Iris pigment epithelial cell (primary cell): ENCODE measurements at regions not wholly inside any gene's neighbourhood (a gene's known extent, or its start where the extent isn't known, plus 50 kb on each side); places are given as distances from the start of the nearest gene placed in this dataset.
"Not testable (repeated sequence)": the region's sequence is repeated elsewhere in the genome, so short reads cannot be mapped to it uniquely, and the experiment has no call there.

Experiments used
- DNase-seq: peaks from one replicate; pipeline ENCODE4 v3.0.0-alpha.2; 2011; ENCODE audit warnings: low read depth

DNA sequence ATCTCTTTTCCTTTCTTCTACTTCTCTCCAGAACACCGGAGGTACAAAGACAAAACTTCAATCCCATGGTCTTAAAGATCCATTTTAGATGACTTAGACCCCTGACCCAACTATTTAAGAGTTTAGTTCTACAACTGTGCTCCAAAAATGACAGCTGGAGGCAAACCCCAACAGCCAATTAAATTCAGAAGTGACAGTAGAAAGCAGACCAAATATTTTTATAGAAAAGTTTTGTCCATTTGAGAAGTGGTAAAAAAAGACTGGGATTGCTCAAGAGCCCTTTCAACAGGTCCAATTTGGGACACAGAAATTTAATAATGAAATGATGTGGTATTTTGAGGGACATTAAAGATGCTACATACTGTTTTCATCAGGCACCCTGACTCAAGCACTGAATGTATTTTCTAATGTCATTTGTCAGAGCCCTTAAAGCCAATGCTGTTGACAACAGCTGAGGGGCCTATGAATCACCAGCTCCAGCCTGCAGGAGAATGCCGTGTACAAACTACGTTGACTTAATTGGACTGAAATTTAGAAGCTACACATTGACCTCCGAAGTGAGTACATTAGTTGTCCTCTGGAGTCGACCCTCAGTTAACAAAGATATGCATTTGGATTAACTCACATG, 147.5 kb upstream of the PIK3R1 start:
- DNase-seq, result no peak

DNA sequence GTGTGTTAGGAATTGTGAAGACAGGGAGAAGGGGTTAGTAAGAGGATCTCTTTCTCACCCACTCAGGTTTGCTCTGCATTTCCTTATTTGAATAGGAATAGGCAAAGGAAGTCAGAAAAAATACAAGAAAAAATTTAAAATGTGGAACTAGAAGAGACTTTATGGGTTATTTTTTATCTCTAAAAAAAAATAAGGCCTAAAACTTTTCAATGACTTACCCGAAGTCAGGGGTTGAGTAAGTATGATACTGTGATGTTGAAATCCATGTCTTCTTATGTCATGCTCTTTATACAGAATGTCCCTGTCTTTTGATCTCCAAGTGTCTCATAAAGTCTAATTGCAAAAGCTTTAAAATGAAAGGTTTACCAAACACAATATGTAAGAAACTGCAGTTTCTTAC, 148.3 kb upstream of the PIK3R1 start:
- no peak for DNase-seq

DNA sequence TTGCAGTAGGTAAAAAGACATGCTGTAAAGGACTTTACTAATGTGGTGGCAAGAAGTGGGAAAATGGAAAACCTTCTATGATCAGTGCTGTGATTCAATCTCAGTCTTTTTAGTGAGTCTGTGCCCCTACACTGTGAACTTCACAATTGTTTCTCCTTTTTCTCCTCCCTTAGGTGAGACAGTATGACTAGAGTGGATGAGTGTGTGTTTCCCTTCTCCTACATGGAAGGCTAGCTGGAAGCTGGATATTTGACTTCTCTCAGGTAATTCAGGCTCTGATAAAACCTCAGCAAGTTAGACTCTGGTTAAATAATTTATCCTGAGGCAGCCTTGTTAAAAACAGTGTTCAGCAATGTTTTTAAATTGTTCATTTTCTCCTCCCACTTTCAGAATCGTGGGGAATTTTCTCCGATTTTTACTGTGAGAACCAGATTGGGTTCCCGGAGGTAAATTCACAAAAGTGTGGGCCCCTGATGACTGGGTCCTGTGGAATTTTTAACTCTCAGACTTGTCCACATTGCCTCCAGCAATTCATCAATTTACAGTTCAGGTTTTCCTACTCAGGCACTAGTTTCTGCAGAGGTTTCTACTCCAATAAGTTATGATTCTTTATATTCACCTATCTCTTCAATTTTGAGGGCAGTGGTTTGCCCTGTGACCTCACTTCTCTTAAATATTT, 149.1 kb upstream of the PIK3R1 start:
- DNase-seq, result peak; percentile 9

DNA sequence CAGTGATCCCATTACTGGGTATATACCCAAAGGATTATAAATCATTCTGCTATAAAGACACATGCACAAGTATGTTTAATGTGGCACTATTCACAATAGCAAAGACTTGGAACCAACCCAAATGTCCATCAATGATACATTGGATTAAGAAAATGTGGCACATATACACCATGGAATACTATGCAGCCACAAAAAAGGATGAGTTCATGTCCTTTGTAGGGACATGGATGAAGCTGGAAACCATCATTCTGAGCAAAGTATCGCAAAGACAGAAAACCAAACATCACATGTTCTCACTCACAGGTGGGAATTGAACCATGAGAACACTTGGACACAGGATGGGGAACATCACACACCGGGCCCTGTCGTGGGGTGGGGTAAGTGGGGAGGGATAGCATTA, 150.2 kb upstream of the PIK3R1 start:
- DNase-seq, result not testable (repeated sequence)

DNA sequence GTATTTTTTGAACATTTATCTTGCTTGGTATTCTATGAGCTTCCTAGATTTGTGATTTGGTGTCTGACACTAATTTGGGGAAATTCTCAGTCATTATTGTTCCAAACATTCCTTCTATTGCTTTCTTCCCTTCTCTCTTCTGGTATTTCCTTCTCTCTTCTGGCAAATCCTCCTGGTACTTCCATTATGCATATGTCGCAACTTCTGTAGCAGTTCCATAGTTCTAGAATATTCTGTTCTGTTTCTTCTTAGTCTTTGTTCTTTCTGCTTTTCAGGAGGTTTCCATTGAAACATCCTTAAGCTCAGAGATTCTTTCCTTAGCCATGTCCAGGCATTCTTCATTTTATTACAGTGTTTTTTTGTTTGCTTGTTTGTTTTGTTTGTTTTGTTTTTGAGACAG, 155.2 kb upstream of the PIK3R1 start:
- DNase-seq, result no peak

DNA sequence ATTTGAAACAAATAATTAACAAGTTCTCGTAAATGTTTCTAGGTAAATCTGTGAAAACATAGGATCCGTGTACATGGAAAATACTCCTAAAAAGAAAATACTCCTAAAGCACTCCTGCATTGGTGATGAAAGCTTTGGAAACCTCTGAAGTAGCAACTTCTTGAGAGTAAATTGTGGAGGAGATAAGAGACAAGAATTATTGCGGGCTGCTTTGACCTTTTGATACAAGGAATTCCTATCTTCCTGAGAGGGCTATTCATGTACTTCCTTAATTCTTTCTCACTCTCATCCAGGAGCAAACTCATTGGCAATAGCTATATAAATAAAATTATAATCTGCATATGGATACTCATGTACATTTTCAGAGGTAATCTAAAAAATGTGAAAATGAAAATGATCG, 158.4 kb upstream of the PIK3R1 start:
- no peak for DNase-seq

DNA sequence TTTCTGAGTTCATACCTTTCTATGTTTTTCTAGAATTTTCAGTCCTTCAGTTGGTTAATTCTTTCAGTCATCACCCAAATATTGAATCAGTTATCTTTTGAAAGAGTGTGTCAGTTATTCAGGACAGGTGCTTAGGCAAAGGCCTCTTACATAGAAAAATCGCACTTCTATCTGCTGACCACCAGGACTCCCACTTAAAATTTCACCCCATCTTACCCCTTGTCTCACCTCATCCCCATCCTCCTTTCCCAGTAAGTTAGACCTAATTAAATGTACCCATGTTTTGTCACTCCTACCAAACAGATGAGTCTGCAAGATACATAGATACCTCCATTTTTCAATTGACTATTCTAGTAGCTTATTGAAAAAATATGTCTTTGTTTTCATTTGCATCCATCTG, 159.9 kb upstream of the PIK3R1 start:
- no peak for DNase-seq

DNA sequence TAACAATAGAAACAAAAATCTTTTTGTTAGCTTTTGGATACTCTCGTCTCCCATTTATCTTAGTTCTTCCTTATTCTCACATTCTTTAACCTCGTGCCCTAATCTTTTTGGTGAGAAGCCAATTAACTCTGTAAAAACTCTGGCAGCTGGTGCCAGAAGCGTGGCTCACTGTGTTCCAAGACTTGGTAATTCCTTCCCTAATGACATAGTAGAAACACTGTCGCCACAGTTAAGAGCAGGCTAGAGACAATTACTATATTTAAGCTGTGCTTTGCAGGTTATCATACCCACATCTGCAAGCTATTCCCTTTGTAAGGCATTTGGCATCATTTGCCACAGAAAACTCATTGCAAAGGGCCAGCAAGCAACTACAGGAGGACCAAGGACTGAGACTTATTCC, 160.9 kb upstream of the PIK3R1 start:
- DNase-seq, result no peak

DNA sequence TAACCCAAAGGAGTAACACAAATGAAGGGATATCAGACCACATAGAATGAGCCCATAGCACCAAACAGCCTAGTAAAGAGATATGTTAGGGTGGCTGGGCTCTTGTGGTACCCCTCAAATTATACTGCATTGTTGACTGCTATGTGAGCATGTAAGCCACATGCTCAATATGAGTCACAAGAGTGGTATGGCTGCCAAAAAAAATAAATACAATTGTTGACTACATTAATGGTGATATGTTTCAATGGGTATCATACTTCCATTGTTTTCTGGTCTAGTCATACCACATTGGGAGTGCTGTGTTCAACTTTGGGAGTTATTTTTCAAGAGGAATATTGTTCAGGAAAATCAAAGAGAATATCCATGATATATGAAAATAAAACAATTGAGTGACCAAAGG, 162.4 kb upstream of the PIK3R1 start:
- peak; percentile 25 for DNase-seq

DNA sequence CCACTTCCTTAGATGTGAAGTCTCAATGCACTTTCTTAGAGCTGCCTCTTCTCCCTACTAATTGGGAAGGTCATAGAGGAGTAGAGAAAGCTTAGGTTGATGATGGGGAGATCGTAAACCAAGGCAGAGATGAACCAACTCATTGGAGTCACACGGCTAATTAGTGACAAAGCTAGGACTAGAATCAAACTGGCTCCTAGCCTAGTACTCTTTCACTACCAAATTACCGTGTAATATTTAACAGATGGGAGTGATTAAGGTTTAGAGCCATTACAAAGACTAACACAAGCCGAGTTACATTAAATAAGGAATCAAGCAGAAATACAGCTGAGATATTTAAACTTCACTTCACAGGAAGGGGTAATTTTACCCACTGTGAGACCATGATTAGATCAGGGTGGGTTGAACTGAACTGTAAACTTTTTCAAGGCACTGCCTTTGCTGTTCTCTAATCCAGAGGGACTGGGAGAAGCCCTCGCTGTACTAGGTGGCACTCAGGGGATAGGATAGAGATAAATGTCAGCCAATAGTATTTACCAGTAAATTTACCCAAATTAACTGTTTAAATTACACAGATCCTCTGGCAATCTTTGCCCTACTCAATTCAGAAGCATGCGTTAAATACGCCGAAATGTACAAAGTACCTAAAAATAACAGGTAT, 166.4 kb upstream of the PIK3R1 start:
- no peak for DNase-seq

DNA sequence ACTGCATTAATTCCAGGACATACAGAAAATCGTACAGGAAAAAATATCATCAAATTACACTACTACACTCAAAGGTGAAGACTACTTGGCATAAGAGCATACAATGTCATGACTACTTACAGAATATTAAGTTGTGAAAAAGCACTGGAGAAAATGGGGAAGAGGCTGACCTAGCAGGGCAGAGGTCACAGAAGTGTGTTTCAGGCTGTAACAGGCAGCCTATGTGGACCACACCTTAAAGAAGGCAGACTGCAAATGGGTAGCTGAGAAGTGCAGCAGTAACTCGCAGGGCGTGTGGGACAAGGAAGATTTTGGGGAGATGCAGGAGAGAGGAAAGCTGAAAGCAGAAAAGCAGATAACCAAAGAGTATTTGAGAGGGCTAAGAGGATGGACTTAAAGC, 167.0 kb upstream of the PIK3R1 start:
- DNase-seq, result no peak

DNA sequence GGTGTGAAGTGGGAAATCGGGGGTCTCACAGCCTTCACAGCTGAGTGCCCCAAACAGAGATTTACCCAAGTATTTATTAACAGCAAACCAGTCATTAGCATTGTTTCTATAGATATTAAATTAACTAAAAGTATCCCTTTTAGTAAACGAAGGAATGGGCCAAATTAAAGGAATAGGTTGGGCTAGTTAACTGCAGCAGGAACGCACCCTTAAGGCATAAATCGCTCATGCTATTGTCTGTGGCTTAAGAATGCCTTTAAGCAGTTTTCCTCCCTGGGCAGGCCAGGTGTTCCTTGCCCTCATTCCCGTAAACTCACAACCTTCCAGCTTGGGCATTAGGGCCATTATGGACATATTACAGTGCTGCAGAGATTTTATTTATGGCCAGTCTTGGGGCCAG, 167.5 kb upstream of the PIK3R1 start:
- not testable (repeated sequence) for DNase-seq

DNA sequence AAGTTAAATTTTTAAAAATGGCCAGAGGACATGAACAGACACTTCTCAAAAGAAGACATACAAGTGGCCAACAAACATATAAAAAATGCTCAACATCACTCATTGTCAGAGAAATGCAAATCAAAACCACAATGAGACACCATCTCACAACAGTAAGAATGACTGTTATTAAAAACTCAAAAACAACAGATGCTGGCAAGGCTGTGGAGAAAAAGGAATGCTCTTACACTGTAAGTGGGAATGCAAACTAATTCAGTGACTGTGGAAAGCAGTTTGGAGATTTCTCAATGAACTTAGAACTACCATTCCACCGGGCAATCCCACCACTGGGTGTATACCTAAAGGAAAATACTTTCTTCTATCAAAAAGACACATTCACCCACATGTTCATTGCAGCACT, 168.5 kb upstream of the PIK3R1 start:
- peak; percentile 86 for DNase-seq

DNA sequence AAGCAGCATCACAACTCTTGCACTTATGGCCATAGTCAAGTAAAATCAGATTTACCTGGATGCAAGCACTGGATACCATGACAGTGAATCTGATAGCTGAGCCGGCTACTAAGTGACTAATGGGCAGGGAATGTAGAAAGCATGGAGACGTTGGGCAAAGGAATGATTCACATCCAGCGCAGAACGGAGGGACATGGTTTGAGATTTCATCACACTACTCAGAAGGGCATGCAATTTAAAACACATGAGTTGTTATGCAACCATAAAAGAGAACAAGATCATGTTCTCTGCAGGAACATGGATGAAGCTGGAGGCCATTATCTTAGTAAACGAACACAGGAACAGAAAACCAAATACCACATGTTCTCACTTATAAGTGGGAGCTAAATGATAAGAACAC, 169.1 kb upstream of the PIK3R1 start:
- DNase-seq, result peak; percentile 99

DNA sequence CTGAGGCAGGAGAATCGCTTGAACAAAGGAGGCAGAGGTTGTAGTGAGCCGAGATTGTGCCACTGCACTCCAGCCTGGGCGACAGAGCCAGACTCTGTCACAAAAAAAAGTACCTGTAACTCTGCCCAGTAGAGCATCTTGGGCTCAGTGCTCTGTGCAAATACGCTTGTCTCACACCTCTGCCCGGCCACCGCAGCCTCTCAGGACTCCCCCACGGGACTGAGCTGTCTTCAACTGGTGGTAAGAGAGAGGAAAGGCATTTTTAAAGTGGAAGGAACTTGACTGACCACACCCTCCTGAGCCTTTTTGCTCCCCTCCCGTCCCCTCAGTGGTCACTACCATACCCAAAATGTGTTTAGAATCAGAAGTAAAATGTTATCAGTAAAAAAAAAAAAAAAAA, 174.3 kb upstream of the PIK3R1 start:
- no peak for DNase-seq

DNA sequence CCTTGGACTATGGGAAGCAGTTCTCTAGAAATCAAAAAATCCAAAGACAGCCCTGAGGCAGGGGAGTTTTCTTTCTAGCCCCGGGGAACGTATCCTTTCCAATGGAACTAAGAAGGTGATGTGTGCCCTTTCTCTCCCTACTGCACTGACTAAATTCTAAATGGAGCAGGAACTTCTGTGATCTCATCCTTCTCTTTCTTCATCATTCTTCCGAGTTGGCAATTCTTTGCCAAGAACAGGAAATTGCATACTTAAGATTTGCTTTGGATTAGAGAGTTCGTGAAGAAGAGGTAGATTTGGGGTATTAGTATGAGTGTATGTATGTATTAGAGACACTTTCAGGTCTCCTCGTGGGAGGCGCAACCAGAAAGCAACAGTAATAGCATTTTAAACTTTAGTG, 178.0 kb upstream of the PIK3R1 start:
- DNase-seq, result peak; percentile 38

DNA sequence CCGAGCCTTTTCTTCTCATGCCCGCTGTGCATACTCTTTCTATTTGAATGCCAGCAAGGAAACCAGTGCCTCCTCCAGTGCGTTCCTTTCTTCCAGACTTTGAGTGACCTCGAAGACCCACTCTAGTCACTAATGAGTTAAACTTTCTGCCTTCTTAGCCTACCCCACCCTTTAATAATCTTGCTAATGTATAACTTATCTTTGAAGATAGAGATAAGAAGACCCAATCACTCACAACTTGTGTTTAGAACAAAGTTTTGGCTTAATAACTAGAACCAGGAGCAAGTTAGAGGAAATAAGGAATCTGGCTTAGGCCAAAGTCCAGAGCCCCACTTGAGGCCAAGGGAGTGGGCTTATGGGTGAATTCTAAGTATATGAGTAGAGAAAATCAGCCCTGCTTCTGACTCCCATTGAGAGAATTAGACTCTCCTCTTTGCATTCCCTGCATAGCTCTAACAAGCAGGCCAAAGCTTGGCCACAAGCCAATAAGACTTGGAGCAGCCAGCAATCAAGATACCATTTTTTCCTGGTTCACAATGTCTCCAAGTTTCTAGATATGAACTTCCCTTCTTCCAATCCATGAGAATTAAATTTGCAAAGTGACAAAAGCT, 181.5 kb upstream of the PIK3R1 start:
- peak; percentile 73 for DNase-seq

DNA sequence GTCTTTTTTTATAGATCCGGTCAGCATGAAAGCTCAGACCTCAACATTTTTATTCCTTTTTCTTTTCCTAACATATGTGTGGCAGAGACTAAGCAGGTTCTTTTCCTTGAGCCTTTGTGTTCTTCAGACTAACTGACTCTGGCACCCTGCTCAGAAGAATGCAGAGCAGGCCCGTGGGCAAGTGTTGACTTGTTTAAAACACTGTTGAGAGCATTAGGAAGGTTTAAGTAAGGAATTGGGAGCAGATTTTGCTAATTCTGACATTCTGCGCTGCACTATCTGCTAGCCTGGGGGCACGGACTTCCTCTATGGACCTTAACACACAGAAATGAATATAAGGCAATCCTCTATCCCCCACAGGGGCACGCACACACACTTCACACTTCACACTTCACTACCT, 182.5 kb upstream of the PIK3R1 start:
- no peak for DNase-seq

DNA sequence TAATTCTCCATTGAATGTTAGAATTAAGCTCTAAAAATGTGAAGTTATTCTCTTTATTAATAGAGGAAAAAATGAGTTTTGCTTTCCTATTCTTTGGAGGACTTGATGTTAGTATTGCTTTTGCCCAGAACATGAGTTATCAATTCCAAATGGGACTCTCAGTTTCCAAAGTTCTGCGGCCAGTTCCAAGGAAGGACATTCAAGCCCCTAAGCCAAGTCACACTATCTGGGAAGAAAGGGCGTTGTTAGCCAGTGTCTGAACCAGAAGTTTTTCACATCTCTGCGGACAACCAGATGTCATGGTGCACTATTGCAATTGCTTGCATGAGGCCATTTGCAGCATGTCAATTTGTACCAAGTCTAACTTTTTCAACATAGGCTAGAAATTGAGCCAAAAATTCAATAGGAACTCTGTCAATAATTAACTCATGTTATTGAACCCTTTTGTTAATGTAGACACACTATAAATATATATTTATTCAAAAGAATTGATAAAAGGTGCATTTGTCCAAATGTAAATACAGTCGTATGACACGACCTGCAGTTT, 183.3 kb upstream of the PIK3R1 start:
- no peak for DNase-seq

DNA sequence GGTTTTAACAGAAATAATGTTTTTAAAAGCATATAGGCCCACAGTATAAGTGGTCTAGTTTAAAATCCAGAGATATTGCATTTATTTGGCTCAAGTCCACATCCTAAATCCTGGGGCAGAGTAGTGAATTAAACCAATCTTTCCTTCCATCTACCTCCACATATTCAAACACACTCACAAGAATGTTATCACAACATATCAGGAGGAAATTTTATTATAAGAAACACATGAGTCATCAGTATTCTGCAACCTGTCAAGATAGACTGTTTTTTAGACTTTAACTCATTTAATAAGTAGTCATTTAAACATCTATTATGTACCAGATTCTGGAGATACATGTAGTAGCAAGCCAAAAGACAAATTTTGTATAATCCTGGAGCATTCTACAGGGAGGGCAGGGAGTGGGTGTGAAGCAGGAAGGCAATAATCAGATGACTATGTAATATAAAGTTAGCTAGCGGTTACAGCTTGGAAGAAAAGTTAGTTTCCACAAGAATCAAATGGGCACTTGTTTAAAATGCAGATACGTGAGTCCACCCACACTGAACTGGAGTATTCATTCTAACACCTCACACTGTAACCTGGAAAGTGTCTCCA, 187.3 kb upstream of the PIK3R1 start:
- peak; percentile 29 for DNase-seq

DNA sequence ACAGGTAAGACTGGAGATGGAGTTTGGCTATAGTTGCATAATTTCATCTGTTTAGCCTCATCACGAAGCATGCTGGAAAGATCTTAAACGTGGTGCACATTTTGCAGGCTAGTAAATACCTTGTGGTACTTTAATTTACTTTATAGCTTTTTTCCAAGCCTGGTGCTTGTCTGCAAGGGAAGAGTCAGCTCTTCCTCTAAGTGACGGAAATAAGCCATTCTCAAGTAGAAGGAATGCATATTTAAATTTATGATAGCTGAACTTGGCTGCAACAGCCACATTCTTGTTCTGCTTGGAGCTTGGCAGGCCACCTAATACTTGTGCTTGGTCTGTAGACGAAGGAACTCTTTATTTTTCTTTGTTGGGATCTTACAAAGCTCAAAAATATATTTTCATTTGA, 188.0 kb upstream of the PIK3R1 start:
- DNase-seq, result peak; percentile 79

DNA sequence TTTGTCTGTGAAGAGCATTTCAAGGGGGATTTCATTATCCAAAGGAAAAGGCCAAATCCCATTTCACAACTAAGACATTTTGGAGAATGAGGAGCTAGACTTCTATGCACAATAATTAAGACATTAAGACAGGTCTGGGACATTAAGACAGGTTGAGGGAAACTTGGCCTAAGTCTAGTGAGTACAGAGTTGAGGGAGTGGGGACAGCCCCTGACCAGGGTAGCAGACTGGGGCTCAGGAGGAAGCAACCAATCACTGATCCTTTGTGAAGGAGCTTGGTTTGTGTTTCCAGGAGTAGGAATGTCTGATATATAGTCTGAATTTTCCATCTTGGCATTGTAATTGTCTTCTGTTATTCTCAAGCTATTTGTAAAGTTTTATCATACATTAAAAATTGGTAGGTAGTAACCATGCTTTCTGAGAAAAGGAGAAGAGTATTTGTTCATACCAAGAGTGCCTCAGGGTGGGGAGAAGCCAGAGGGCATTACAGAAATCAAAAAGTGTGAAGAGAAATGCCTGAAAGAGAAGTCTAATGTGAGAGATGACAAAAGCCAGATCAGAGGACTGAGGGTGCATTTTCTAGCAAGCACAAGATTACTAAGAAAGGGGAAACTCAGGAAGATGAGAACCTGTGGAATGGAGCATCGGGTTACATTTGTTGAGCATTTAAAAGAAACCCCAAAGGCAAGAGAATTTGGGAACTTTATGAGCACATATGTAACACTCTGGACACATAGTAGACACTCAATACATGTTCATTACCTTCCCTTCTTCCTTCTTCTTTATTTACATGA, 189.3 kb upstream of the PIK3R1 start:
- DNase-seq, result no peak
